ENCODE measurements at regions not wholly inside any gene's neighbourhood (a gene's known extent, or its start where the extent isn't known, plus 50 kb on each side); places are given as distances from the start of the nearest gene placed in this dataset.

GRCh38 chr2:239735131-239735828 is 289.9 kb downstream of the NDUFA10 start (continued):
- TF ChIP-seq, protein P1, sequence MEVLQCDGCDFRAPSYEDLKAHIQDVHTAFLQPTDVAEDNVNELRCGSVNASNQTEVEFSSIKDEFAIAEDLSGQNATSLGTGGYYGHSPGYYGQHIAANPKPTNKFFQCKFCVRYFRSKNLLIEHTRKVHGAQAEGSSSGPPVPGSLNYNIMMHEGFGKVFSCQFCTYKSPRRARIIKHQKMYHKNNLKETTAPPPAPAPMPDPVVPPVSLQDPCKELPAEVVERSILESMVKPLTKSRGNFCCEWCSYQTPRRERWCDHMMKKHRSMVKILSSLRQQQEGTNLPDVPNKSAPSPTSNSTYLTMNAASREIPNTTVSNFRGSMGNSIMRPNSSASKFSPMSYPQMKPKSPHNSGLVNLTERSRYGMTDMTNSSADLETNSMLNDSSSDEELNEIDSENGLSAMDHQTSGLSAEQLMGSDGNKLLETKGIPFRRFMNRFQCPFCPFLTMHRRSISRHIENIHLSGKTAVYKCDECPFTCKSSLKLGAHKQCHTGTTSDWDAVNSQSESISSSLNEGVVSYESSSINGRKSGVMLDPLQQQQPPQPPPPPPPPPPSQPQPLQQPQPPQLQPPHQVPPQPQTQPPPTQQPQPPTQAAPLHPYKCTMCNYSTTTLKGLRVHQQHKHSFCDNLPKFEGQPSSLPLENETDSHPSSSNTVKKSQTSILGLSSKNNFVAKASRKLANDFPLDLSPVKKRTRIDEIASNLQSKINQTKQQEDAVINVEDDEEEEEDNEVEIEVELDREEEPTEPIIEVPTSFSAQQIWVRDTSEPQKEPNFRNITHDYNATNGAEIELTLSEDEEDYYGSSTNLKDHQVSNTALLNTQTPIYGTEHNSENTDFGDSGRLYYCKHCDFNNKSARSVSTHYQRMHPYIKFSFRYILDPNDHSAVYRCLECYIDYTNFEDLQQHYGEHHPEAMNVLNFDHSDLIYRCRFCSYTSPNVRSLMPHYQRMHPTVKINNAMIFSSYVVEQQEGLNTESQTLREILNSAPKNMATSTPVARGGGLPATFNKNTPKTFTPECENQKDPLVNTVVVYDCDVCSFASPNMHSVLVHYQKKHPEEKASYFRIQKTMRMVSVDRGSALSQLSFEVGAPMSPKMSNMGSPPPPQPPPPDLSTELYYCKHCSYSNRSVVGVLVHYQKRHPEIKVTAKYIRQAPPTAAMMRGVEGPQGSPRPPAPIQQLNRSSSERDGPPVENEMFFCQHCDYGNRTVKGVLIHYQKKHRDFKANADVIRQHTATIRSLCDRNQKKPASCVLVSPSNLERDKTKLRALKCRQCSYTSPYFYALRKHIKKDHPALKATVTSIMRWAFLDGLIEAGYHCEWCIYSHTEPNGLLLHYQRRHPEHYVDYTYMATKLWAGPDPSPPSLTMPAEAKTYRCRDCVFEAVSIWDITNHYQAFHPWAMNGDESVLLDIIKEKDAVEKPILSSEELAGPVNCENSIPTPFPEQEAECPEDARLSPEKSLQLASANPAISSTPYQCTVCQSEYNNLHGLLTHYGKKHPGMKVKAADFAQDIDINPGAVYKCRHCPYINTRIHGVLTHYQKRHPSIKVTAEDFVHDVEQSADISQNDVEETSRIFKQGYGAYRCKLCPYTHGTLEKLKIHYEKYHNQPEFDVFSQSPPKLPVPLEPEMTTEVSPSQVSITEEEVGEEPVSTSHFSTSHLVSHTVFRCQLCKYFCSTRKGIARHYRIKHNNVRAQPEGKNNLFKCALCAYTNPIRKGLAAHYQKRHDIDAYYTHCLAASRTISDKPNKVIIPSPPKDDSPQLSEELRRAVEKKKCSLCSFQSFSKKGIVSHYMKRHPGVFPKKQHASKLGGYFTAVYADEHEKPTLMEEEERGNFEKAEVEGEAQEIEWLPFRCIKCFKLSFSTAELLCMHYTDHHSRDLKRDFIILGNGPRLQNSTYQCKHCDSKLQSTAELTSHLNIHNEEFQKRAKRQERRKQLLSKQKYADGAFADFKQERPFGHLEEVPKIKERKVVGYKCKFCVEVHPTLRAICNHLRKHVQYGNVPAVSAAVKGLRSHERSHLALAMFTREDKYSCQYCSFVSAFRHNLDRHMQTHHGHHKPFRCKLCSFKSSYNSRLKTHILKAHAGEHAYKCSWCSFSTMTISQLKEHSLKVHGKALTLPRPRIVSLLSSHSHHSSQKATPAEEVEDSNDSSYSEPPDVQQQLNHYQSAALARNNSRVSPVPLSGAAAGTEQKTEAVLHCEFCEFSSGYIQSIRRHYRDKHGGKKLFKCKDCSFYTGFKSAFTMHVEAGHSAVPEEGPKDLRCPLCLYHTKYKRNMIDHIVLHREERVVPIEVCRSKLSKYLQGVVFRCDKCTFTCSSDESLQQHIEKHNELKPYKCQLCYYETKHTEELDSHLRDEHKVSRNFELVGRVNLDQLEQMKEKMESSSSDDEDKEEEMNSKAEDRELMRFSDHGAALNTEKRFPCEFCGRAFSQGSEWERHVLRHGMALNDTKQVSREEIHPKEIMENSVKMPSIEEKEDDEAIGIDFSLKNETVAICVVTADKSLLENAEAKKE (CRISPR knock-in tag; IDR thresholded peaks at IDR 0.05): no peak
- TF ChIP-seq ZNF114 (CRISPR knock-in tag; IDR thresholded peaks at IDR 0.05): no peak
- TF ChIP-seq, protein P2, sequence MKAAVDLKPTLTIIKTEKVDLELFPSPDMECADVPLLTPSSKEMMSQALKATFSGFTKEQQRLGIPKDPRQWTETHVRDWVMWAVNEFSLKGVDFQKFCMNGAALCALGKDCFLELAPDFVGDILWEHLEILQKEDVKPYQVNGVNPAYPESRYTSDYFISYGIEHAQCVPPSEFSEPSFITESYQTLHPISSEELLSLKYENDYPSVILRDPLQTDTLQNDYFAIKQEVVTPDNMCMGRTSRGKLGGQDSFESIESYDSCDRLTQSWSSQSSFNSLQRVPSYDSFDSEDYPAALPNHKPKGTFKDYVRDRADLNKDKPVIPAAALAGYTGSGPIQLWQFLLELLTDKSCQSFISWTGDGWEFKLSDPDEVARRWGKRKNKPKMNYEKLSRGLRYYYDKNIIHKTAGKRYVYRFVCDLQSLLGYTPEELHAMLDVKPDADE (IDR thresholded peaks at IDR 0.05): no peak
- TF ChIP-seq STAT1 (IDR thresholded peaks at IDR 0.05; ENCODE audit: unreplicated experiment): no peak
- no peak for TF ChIP-seq CREB1 (CRISPR knock-in tag; IDR thresholded peaks at IDR 0.05; ENCODE audit: low read depth)
- no peak for TF ChIP-seq JUNB (IDR thresholded peaks at IDR 0.05; ENCODE audit: unreplicated experiment)
- TF ChIP-seq CTCF (conservative IDR thresholded peaks at IDR 0.05; ENCODE audit: low read depth in 2 of 2): no peak
- no peak for TF ChIP-seq EZH2phosphoT487 (IDR thresholded peaks at IDR 0.05; ENCODE audit: unreplicated experiment)
